LoVo (cell line): ENCODE measurements at regions not wholly inside any gene's neighbourhood (a gene's known extent, or its start where the extent isn't known, plus 50 kb on each side); places are given as distances from the start of the nearest gene placed in this dataset.
"Not testable (repeated sequence)": the region's sequence is repeated elsewhere in the genome, so short reads cannot be mapped to it uniquely, and the experiment has no call there.

Experiments used
- DNase-seq: peaks from one replicate; pipeline ENCODE4 v3.0.0-alpha.2; 2016; ENCODE audit warnings: low spot score

GRCh38 chr4:170589597-170590191 is 499.9 kb upstream of the AADAT start:
- peak; percentile 34 for DNase-seq

- DNase-seq: no peak
Measured at GRCh38 chr4:170581969-170582368, 492.2 kb upstream of the AADAT start.

GRCh38 chr4:170581322-170581721 is 491.6 kb upstream of the AADAT start:
- DNase-seq: peak; percentile 2

GRCh38 chr4:170580651-170581050 is 490.9 kb upstream of the AADAT start:
- DNase-seq: no peak

GRCh38 chr4:170538821-170539473 is 449.2 kb upstream of the AADAT start:
- DNase-seq: no peak

GRCh38 chr4:170529748-170530722 is 440.3 kb upstream of the AADAT start:
- peak; percentile 6 for DNase-seq

- no peak for DNase-seq
Measured at GRCh38 chr4:170526471-170526870, 436.7 kb upstream of the AADAT start.

GRCh38 chr4:170522427-170522970 is 432.7 kb upstream of the AADAT start:
- no peak for DNase-seq

- DNase-seq: no peak
Measured at GRCh38 chr4:170497689-170498088, 407.9 kb upstream of the AADAT start.

- DNase-seq: peak; percentile 51
Measured at GRCh38 chr4:170497112-170497511, 407.4 kb upstream of the AADAT start.

GRCh38 chr4:170491981-170492380 is 402.2 kb upstream of the AADAT start:
- DNase-seq: no peak

- no peak for DNase-seq
Measured at GRCh38 chr4:170476351-170476750, 386.6 kb upstream of the AADAT start.

- DNase-seq: no peak
Measured at GRCh38 chr4:170465429-170465828, 375.7 kb upstream of the AADAT start.

- no peak for DNase-seq
Measured at GRCh38 chr4:170464614-170465197, 374.9 kb upstream of the AADAT start.

GRCh38 chr4:170446782-170447181 is 357.0 kb upstream of the AADAT start:
- no peak for DNase-seq

GRCh38 chr4:170441146-170441545 is 351.4 kb upstream of the AADAT start:
- DNase-seq: not testable (repeated sequence)

GRCh38 chr4:170428929-170429328 is 339.2 kb upstream of the AADAT start:
- no peak for DNase-seq

GRCh38 chr4:170425521-170426143 is 335.9 kb upstream of the AADAT start:
- DNase-seq: no peak

GRCh38 chr4:170425040-170425439 is 335.3 kb upstream of the AADAT start:
- DNase-seq: no peak

- DNase-seq: no peak
Measured at GRCh38 chr4:170423137-170423536, 333.4 kb upstream of the AADAT start.

- no peak for DNase-seq
Measured at GRCh38 chr4:170420255-170420693, 330.5 kb upstream of the AADAT start.

GRCh38 chr4:170414961-170415360 is 325.2 kb upstream of the AADAT start:
- DNase-seq: no peak
